K562 (cell line): ENCODE measurements at regions not wholly inside any gene's neighbourhood (a gene's known extent, or its start where the extent isn't known, plus 50 kb on each side); places are given as distances from the start of the nearest gene placed in this dataset.
A peak's percentile ranks its signal among the peaks of the same experiment; 100 is the strongest.

ENCODE experiments used
- ATAC-seq: fragments of 200-7000 bp; cut with Tn5 transposase; 3 replicates; pipeline ENCODE4 v1.9.1; 2020; ENCODE audit warnings: moderate library complexity
- BruUV-seq: library from RNA; stranded (reverse); fragments of 400-500 nt; replicated peaks from 2 replicates; lab custom pipeline; 2021; lab: Mats Ljungman, UMichigan
- CTCF ChIA-PET: fragments of 300-600 bp; formaldehyde crosslinking; extraction: SDS; loops from one replicate; lab custom pipeline; 2021; ENCODE audit warnings: low intra/inter-chr PET ratio; lab: Yijun Ruan, JAX
- POLR2A ChIA-PET: fragments of 300-600, 350-650 bp; sonication (Branson Sonifier 250); formaldehyde crosslinking; extraction: SDS; loops from one replicate; lab custom pipeline; 2021; ENCODE audit warnings: antibody characterized with exemption, inconsistent platforms; lab: Yijun Ruan, JAX
- DNase-seq, 4 experiments: peaks; one replicate each; pipeline versions ENCODE4 v3.0.0 to v3.0.0-alpha.2; 2011 to 2018; ENCODE audit warnings: low spot score in 3 of 4, mixed read lengths in 3 of 4; ENCODE audit errors: extremely low read depth in 1 of 4
- FAIRE-seq: peaks from 2 replicates; lab custom pipeline; 2011; peaks lifted over from hg19 to GRCh38; lab: Jason Lieb, UNC
- H2AFZ ChIP-seq: 2 replicates; pipeline ENCODE4 v1.6.0; 2011; ENCODE audit warnings: low read depth, low read length, control low read depth, inconsistent platforms
- H3K27ac ChIP-seq: fragments of 200-600 bp; 3 replicates; pipeline ENCODE4 v1.8.0; 2011; ENCODE audit warnings: low read depth, mild to moderate bottlenecking, control low read depth, inconsistent platforms, low read length, moderate library complexity, mixed read lengths; ENCODE audit errors: extremely low read depth
- H3K27me3 ChIP-seq, 2 experiments: fragments of 300-600 bp in 1 of 2; 2 replicates in 1 of 2; 3 replicates in 1 of 2; pipeline versions ENCODE4 v1.6.0 to v1.8.0; 2011; ENCODE audit warnings: inconsistent platforms in 2 of 2, low read length in 2 of 2, mild to moderate bottlenecking in 1 of 2, mixed read lengths in 1 of 2, moderate library complexity in 1 of 2; ENCODE audit not compliant: control insufficient read depth in 2 of 2, insufficient read depth in 2 of 2
- H3K36me3 ChIP-seq: fragments of 300-600 bp; 3 replicates; pipeline ENCODE4 v1.8.0; 2011; ENCODE audit warnings: mild to moderate bottlenecking, low read length, inconsistent platforms; ENCODE audit not compliant: control insufficient read depth, insufficient read depth
- H3K4me1 ChIP-seq, 2 experiments: fragments of 200-600 bp in 1 of 2; replicated peaks in 1 of 2; 2 replicates in 1 of 2; 3 replicates in 1 of 2; pipeline versions ENCODE4 v1.5.1 to v1.8.0; 2011; ENCODE audit warnings: inconsistent platforms in 2 of 2, low read length in 2 of 2, mild to moderate bottlenecking in 1 of 2, mixed read lengths in 1 of 2, moderate library complexity in 1 of 2; ENCODE audit not compliant: control insufficient read depth in 2 of 2, insufficient read depth in 2 of 2
- H3K4me2 ChIP-seq: 2 replicates; pipeline ENCODE4 v1.6.1; 2011; ENCODE audit warnings: low read length, control low read depth, inconsistent platforms, mixed read lengths; ENCODE audit not compliant: insufficient read depth
- H3K4me3 ChIP-seq: fragments of 200-600 bp; sonication (generic), shearing (Covaris generic); 2 replicates; pipeline ENCODE4 v1.5.1; 2016; ENCODE audit warnings: control low read depth, inconsistent platforms
- H3K79me2 ChIP-seq: fragments of 200-600 bp; 3 replicates; pipeline ENCODE4 v1.8.0; 2011; ENCODE audit warnings: low read length, inconsistent platforms; ENCODE audit not compliant: control insufficient read depth, insufficient read depth
- H3K9ac ChIP-seq, 2 experiments: 2 replicates each; pipeline versions ENCODE4 v1.6.0 to v1.6.1; 2011; ENCODE audit warnings: low read depth in 2 of 2, low read length in 2 of 2, control low read depth in 1 of 2, inconsistent platforms in 1 of 2, mild to moderate bottlenecking in 1 of 2, mixed read lengths in 1 of 2; ENCODE audit not compliant: insufficient read depth in 1 of 2
- H3K9me1 ChIP-seq: one replicate; pipeline ENCODE4 v1.6.0; 2011; ENCODE audit warnings: inconsistent platforms, mild to moderate bottlenecking, low read length, moderate library complexity; ENCODE audit not compliant: control insufficient read depth, insufficient read depth
- H3K9me3 ChIP-seq: replicated peaks from 2 replicates; pipeline ENCODE4 v1.5.1; 2011; ENCODE audit warnings: low read depth, low read length, inconsistent platforms; ENCODE audit not compliant: control insufficient read depth, insufficient read depth
- H4K20me1 ChIP-seq: replicated peaks from 2 replicates; pipeline ENCODE4 v1.6.1; 2011; ENCODE audit warnings: low read length, inconsistent platforms, mixed read lengths; ENCODE audit not compliant: control insufficient read depth, insufficient read depth
- ARID1B ChIP-seq: fragments of 450-650 bp; IDR thresholded peaks from 2 replicates; pipeline ENCODE4 v1.6.1; 2016; ENCODE audit warnings: antibody characterized with exemption, mild to moderate bottlenecking, inconsistent platforms
- CSDE1 ChIP-seq, 2 experiments: fragments of 450-650 bp; IDR thresholded peaks; 2 replicates each; pipeline ENCODE4 v1.6.1; 2016; ENCODE audit warnings: mild to moderate bottlenecking in 1 of 2
- EZH2 ChIP-seq: IDR thresholded peaks from 2 replicates; pipeline ENCODE4 v1.6.1; 2012; ENCODE audit warnings: low read depth, mild to moderate bottlenecking, inconsistent platforms, low read length, borderline replicate concordance
- KDM5B ChIP-seq: fragments of 200-600 bp; sonication (generic); IDR thresholded peaks from 2 replicates; pipeline ENCODE4 v1.6.1; 2012; ENCODE audit warnings: low read depth, mild to moderate bottlenecking, moderate library complexity, low read length, control low read depth, inconsistent platforms; ENCODE audit not compliant: insufficient replicate concordance
- LCOR ChIP-seq: sonication (generic); formaldehyde crosslinking; IDR thresholded peaks from 2 replicates; pipeline ENCODE4 v1.8.0; 2022; ENCODE audit warnings: mild to moderate bottlenecking, missing genetic modification reagents
- OTX1 ChIP-seq: fragments of 450-650 bp; formaldehyde crosslinking; IDR thresholded peaks from 2 replicates; pipeline ENCODE4 v1.4.0; 2022; ENCODE audit warnings: mild to moderate bottlenecking
- PHTF2 ChIP-seq: fragments of 250-450 bp; sonication (Bioruptor Pico); IDR thresholded peaks from 2 replicates; pipeline ENCODE4 v1.5.0; 2021; ENCODE audit warnings: mild to moderate bottlenecking
- POLR2AphosphoS5 ChIP-seq: IDR thresholded peaks from 2 replicates; pipeline ENCODE4 v1.6.1; 2011; ENCODE audit warnings: mild to moderate bottlenecking, low read depth, low read length, moderate library complexity; ENCODE audit not compliant: control insufficient read depth, insufficient read depth
- RFX7 ChIP-seq: fragments of 250-450 bp; sonication (Bioruptor Pico); IDR thresholded peaks from 2 replicates; pipeline ENCODE4 v1.5.1; 2021; ENCODE audit warnings: mild to moderate bottlenecking
- SAFB ChIP-seq: fragments of 200-400 bp; formaldehyde crosslinking; IDR thresholded peaks from 2 replicates; pipeline ENCODE4 v1.6.1; 2017; ENCODE audit warnings: low read depth, low read length, borderline replicate concordance
- ZFPM2 ChIP-seq: fragments of 250-450 bp; sonication (Bioruptor Pico); IDR thresholded peaks from 2 replicates; pipeline ENCODE4 v1.5.1; 2022; ENCODE audit warnings: mild to moderate bottlenecking
- ZNF274 ChIP-seq: IDR thresholded peaks from 2 replicates; pipeline ENCODE4 v1.6.1; 2011; ENCODE audit warnings: low read depth, mild to moderate bottlenecking, low read length, moderate library complexity, borderline replicate concordance
- ZNF512 ChIP-seq: IDR thresholded peaks from 2 replicates; pipeline ENCODE4 v1.6.1; 2016; ENCODE audit warnings: missing genetic modification characterization, missing compliant biosample characterization
- ZNF696 ChIP-seq: fragments of 250-450 bp; sonication (Bioruptor Pico); conservative IDR thresholded peaks from 2 replicates; pipeline ENCODE4 v1.4.0; 2020; ENCODE audit warnings: mild to moderate bottlenecking, moderate library complexity
- whole genome bisulfite sequencing: fragments of 100-300 bp; shearing (Covaris generic); methylation state at CpG from one replicate; pipeline ENCODE4 v1.1.6; 2016; ENCODE audit warnings: low coverage, mixed read lengths; ENCODE audit not compliant: insufficient coverage; ENCODE audit errors: missing lambda C conversion rate; 5-methylcytosine and 5-hydroxymethylcytosine counted together
- in situ Hi-C: fragments of 300-500 bp; cut with MboI; formaldehyde crosslinking; loops from 4 replicates; pipeline ENCODE4 v1.15.0; 2018; ENCODE audit warnings: inconsistent platforms, mixed read lengths
- intact Hi-C: fragments of 100-400 bp; cut with micrococcal nuclease; formaldehyde crosslinking; loops from 2 replicates; pipeline ENCODE4 v1.14.2; 2022
- TF ChIP-seq, protein P1 (sequence below), 2 experiments: fragments of 450-650 bp in 1 of 2; sonication (generic) in 1 of 2; formaldehyde crosslinking; conservative IDR thresholded peaks; 2 replicates each; pipeline versions ENCODE4 v1.4.0 to v1.8.1; 2020 to 2022; ENCODE audit warnings: mild to moderate bottlenecking in 1 of 2, missing genetic modification reagents in 1 of 2
- TF ChIP-seq, protein P2 (sequence below): fragments of 250-450 bp; sonication (Bioruptor Pico); IDR thresholded peaks from 2 replicates; pipeline ENCODE4 v1.5.0; 2021

GRCh38 chr1:30176477-30176876 is 546.9 kb downstream of the MATN1 start:
- Histone ChIP-seq H4K20me1 (no peaks in the 10 kb centered on the region), H2AFZ (no peak overlapping the region), H3K4me2 (no peak overlapping the region), H3K9me1 (no peaks in the 10 kb centered on the region), H3K79me2 (no peaks in the 10 kb centered on the region), H3K9ac (no peak overlapping the region), H3K4me3 (no peak overlapping the region), H3K27ac (no peak overlapping the region), H3K9me3 (no peaks in the 10 kb centered on the region), H3K36me3 (no peaks in the 10 kb centered on the region), H3K4me1 (peaks cover 10 to 20% of the 10 kb centered on the region in 2 experiments; a peak in 4 of 5 replicates), H3K27me3 (no peaks in the 10 kb centered on the region)
- ChIA-PET POLR2A (no interaction called here), CTCF (no interaction called here)
- intact Hi-C loops (no loop called here), in situ Hi-C loops (no loop called here)
- no peak for TF ChIP-seq EZH2
- no peak for TF ChIP-seq LCOR (CRISPR knock-in tag)
- TF ChIP-seq ARID1B, result no peak
- TF ChIP-seq SAFB, result no peak
- TF ChIP-seq, protein P1, sequence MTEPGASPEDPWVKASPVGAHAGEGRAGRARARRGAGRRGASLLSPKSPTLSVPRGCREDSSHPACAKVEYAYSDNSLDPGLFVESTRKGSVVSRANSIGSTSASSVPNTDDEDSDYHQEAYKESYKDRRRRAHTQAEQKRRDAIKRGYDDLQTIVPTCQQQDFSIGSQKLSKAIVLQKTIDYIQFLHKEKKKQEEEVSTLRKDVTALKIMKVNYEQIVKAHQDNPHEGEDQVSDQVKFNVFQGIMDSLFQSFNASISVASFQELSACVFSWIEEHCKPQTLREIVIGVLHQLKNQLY (CRISPR knock-in tag; conservative IDR thresholded peaks at IDR 0.05), result no peak
- TF ChIP-seq OTX1 (CRISPR knock-in tag), result no peak
- no peak for TF ChIP-seq PHTF2 (CRISPR knock-in tag)
- TF ChIP-seq ZFPM2, result no peak
- no peak for TF ChIP-seq POLR2AphosphoS5
- no peak for TF ChIP-seq CSDE1 (IDR thresholded peaks at IDR 0.05)
- no peak for TF ChIP-seq RFX7
- TF ChIP-seq KDM5B, result no peak
- TF ChIP-seq, protein P2, sequence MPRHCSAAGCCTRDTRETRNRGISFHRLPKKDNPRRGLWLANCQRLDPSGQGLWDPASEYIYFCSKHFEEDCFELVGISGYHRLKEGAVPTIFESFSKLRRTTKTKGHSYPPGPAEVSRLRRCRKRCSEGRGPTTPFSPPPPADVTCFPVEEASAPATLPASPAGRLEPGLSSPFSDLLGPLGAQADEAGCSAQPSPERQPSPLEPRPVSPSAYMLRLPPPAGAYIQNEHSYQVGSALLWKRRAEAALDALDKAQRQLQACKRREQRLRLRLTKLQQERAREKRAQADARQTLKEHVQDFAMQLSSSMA (CRISPR knock-in tag), result no peak
- no peak for TF ChIP-seq ZNF512
- TF ChIP-seq ZNF274, result no peak
- no peak for TF ChIP-seq ZNF696 (CRISPR knock-in tag)
- no TSS peak for BruUV-seq
- no peak for DNase-seq
- FAIRE-seq, result peak; percentile 56
- 11% methylated on average over 1 of the region's 1 CpG for WGBS
- no peak for ATAC-seq
